ENCODE measurements at regions not wholly inside any gene's neighbourhood (a gene's known extent, or its start where the extent isn't known, plus 50 kb on each side); places are given as distances from the start of the nearest gene placed in this dataset.

GRCh38 chr5:121292664-121293063 lies 559.0 kb upstream of the FTMT start:
- TF ChIP-seq, protein P1, sequence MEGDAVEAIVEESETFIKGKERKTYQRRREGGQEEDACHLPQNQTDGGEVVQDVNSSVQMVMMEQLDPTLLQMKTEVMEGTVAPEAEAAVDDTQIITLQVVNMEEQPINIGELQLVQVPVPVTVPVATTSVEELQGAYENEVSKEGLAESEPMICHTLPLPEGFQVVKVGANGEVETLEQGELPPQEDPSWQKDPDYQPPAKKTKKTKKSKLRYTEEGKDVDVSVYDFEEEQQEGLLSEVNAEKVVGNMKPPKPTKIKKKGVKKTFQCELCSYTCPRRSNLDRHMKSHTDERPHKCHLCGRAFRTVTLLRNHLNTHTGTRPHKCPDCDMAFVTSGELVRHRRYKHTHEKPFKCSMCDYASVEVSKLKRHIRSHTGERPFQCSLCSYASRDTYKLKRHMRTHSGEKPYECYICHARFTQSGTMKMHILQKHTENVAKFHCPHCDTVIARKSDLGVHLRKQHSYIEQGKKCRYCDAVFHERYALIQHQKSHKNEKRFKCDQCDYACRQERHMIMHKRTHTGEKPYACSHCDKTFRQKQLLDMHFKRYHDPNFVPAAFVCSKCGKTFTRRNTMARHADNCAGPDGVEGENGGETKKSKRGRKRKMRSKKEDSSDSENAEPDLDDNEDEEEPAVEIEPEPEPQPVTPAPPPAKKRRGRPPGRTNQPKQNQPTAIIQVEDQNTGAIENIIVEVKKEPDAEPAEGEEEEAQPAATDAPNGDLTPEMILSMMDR (tag by site-specific recombination; IDR thresholded peaks at IDR 0.05): no peak
- TF ChIP-seq ZNF677 (tag by site-specific recombination; IDR thresholded peaks at IDR 0.05) (no peak), ZNF404 (tag by site-specific recombination; IDR thresholded peaks at IDR 0.05) (no peak), ZNF146 (tag by site-specific recombination; IDR thresholded peaks at IDR 0.05) (no peak), ZNF830 (tag by site-specific recombination; IDR thresholded peaks at IDR 0.05; ENCODE audit: low read depth) (no peak), MYNN (tag by site-specific recombination; IDR thresholded peaks at IDR 0.05; ENCODE audit: borderline replicate concordance) (no peak), ZNF423 (tag by site-specific recombination; IDR thresholded peaks at IDR 0.05) (no peak), ZNF2 (tag by site-specific recombination; IDR thresholded peaks at IDR 0.05) (no peak), ZBTB26 (tag by site-specific recombination; optimal IDR thresholded peaks at IDR 0.05) (no peak), ZNF132 (tag by site-specific recombination; IDR thresholded peaks at IDR 0.05; ENCODE audit: borderline replicate concordance) (no peak)
